ENCODE measurements at regions not wholly inside any gene's neighbourhood (a gene's known extent, or its start where the extent isn't known, plus 50 kb on each side); places are given as distances from the start of the nearest gene placed in this dataset.

DNA sequence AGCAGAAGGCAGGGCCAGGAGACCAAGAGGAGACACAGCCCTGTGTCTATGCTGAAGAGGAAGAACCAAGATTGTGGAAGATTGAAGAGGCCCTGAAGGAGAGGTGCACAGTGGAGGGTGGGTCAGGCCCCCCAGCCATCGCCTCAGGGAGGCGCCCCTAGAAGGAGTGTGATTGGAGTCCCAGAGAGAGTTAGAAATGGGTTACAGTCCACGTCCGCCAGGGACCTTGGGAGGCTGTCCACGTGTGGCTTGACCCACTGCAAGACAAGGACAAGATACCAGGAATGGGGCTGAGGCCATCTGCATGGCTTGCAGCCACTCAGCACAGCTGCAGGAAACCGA, 375.1 kb downstream of the NPHP4 start:
- H3K9me3 ChIP-seq (ENCODE audit: control extremely low read depth in 1 of 3, control insufficient read depth in 2 of 3, insufficient read depth in 1 of 3, low read length in 2 of 3): no peaks in the 10 kb centered on the region
- no peak for DNase-seq
- intact Hi-C loops (cut with micrococcal nuclease): no loop called here
- H3K79me2 ChIP-seq (ENCODE audit: control insufficient read depth, insufficient read depth, low read length): no peaks in the 10 kb centered on the region
- no peak overlapping the region for H3K4me3 Mint-ChIP-seq
- H3K9me3 Mint-ChIP-seq (ENCODE audit: insufficient read depth): peaks cover 2% of the 10 kb centered on the region
- no peak overlapping the region for H3K27ac ChIP-seq (ENCODE audit: low read length in 2 of 2)
- no peak overlapping the region for H3K27ac Mint-ChIP-seq
- H3K4me3 ChIP-seq (ENCODE audit: control extremely low read depth in 1 of 5, extremely low read depth in 1 of 5, insufficient read depth in 1 of 5, low read depth in 2 of 5, low read length in 4 of 5): no peak overlapping the region
- no peak overlapping the region for H3K9ac ChIP-seq (ENCODE audit: low read length)
- no peak overlapping the region for H2AFZ ChIP-seq (ENCODE audit: insufficient read depth, low read depth, low read length, poor library complexity, severe bottlenecking)
- no peaks in the 10 kb centered on the region for H3K4me1 Mint-ChIP-seq
- CTCF ChIA-PET: no interaction called here
- H4K20me1 ChIP-seq (ENCODE audit: control insufficient read depth, insufficient read depth, low read length, poor library complexity, severe bottlenecking): no peaks in the 10 kb centered on the region
- H3K27me3 ChIP-seq (replicated peaks in 1 of 4; ENCODE audit: control extremely low read depth in 1 of 4, control insufficient read depth in 3 of 4, insufficient read depth in 4 of 4, low read length in 3 of 4): peaks cover 0 to 5% (median 0%) of the 10 kb centered on the region in 4 experiments
- POLR2A ChIA-PET: no interaction called here
- no peak for ATAC-seq (ENCODE audit: low read depth)
- TF ChIP-seq, protein P1, sequence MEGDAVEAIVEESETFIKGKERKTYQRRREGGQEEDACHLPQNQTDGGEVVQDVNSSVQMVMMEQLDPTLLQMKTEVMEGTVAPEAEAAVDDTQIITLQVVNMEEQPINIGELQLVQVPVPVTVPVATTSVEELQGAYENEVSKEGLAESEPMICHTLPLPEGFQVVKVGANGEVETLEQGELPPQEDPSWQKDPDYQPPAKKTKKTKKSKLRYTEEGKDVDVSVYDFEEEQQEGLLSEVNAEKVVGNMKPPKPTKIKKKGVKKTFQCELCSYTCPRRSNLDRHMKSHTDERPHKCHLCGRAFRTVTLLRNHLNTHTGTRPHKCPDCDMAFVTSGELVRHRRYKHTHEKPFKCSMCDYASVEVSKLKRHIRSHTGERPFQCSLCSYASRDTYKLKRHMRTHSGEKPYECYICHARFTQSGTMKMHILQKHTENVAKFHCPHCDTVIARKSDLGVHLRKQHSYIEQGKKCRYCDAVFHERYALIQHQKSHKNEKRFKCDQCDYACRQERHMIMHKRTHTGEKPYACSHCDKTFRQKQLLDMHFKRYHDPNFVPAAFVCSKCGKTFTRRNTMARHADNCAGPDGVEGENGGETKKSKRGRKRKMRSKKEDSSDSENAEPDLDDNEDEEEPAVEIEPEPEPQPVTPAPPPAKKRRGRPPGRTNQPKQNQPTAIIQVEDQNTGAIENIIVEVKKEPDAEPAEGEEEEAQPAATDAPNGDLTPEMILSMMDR (IDR thresholded peaks at IDR 0.05): no peak
- TF ChIP-seq EZH2 (IDR thresholded peaks at IDR 0.05; ENCODE audit: borderline replicate concordance, insufficient read depth, low read depth, low read length, poor library complexity, severe bottlenecking): no peak
- 76% methylated on average over 6 of the region's 6 CpGs for WGBS (ENCODE audit: insufficient coverage)
- H3K27me3 Mint-ChIP-seq: peaks cover 21% of the 10 kb centered on the region
- H3K36me3 ChIP-seq (replicated peaks in 1 of 2; ENCODE audit: control extremely low read depth in 1 of 2, control insufficient read depth in 1 of 2, extremely low read depth in 1 of 2, insufficient read depth in 2 of 2, low read length in 1 of 2): no peaks in the 10 kb centered on the region
- H3K4me2 ChIP-seq (replicated peaks; ENCODE audit: low read depth, low read length, poor library complexity, severe bottlenecking): no peak overlapping the region
- no peaks in the 10 kb centered on the region for H3K4me1 ChIP-seq (ENCODE audit: control insufficient read depth in 2 of 2, insufficient read depth in 2 of 2, low read length in 2 of 2)

DNA sequence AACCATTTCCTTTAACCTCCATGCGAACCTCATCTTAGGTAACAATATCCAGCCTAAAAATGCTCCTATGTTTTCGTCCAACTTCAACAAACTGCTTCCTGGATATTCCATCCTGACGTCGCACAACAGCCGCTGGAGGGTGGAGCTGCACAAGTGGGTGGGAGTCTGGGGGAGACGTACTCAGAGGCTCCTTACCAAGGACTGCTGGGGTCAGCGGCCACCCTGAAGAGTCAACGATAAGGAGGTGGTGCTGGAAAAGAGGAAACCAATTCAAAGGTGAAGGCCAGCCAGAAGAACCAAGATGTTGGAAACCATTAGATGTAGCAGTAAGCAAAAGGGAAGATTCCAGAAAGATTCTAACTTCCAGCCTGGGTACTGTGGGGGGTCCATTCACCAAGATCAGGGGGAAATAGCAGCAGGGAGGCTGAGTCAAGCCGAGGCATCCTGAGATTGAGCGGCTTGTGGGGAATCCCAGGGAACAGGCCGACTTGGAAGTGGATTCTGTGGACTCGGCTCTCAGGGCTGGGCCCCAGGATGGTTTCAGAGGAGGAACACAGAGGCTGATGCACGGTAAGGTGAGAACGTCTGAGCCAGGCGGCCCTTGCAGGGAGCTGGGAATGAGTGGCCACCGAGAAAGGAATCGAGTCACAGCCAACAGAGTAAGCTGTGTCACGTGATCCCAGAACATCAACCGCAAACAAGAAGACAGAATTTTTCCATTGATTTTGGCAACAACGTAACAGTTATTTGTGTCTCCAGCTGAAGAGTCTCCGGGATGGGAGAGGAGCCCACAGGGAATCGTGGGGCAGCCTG, 375.7 kb downstream of the NPHP4 start:
- no peaks in the 10 kb centered on the region for H3K36me3 ChIP-seq (replicated peaks in 1 of 2; ENCODE audit: control extremely low read depth in 1 of 2, control insufficient read depth in 1 of 2, extremely low read depth in 1 of 2, insufficient read depth in 2 of 2, low read length in 1 of 2)
- no peak overlapping the region for H3K9ac ChIP-seq (ENCODE audit: low read length)
- H3K4me3 Mint-ChIP-seq: no peak overlapping the region
- ATAC-seq (ENCODE audit: low read depth): no peak
- WGBS (ENCODE audit: insufficient coverage): 91% methylated on average over 19 of the region's 22 CpGs
- H3K79me2 ChIP-seq (ENCODE audit: control insufficient read depth, insufficient read depth, low read length): no peaks in the 10 kb centered on the region
- TF ChIP-seq, protein P1 (IDR thresholded peaks at IDR 0.05): no peak
- no peak for TF ChIP-seq EZH2 (IDR thresholded peaks at IDR 0.05; ENCODE audit: borderline replicate concordance, insufficient read depth, low read depth, low read length, poor library complexity, severe bottlenecking)
- no peak overlapping the region for H3K27ac ChIP-seq (ENCODE audit: low read length in 2 of 2)
- H3K4me3 ChIP-seq (ENCODE audit: control extremely low read depth in 1 of 5, extremely low read depth in 1 of 5, insufficient read depth in 1 of 5, low read depth in 2 of 5, low read length in 4 of 5): no peak overlapping the region
- POLR2A ChIA-PET: no interaction called here
- H3K9me3 ChIP-seq (ENCODE audit: control extremely low read depth in 1 of 3, control insufficient read depth in 2 of 3, insufficient read depth in 1 of 3, low read length in 2 of 3): no peaks in the 10 kb centered on the region
- no peak overlapping the region for H3K4me2 ChIP-seq (replicated peaks; ENCODE audit: low read depth, low read length, poor library complexity, severe bottlenecking)
- no peak for DNase-seq
- no peak overlapping the region for H3K27ac Mint-ChIP-seq
- CTCF ChIA-PET: no interaction called here
- H4K20me1 ChIP-seq (ENCODE audit: control insufficient read depth, insufficient read depth, low read length, poor library complexity, severe bottlenecking): no peaks in the 10 kb centered on the region
- peaks cover 21% of the 10 kb centered on the region for H3K27me3 Mint-ChIP-seq
- H3K4me1 Mint-ChIP-seq: no peaks in the 10 kb centered on the region
- H3K27me3 ChIP-seq (replicated peaks in 1 of 4; ENCODE audit: control extremely low read depth in 1 of 4, control insufficient read depth in 3 of 4, insufficient read depth in 4 of 4, low read length in 3 of 4): peaks cover 0 to 5% (median 0%) of the 10 kb centered on the region in 4 experiments
- no peaks in the 10 kb centered on the region for H3K4me1 ChIP-seq (ENCODE audit: control insufficient read depth in 2 of 2, insufficient read depth in 2 of 2, low read length in 2 of 2)
- intact Hi-C loops (cut with micrococcal nuclease): no loop called here
- H2AFZ ChIP-seq (ENCODE audit: insufficient read depth, low read depth, low read length, poor library complexity, severe bottlenecking): no peak overlapping the region
- peaks cover 2% of the 10 kb centered on the region for H3K9me3 Mint-ChIP-seq (ENCODE audit: insufficient read depth)
